CD4-positive, alpha-beta T cell treated with Interleukin-1 beta for 1 hour (primary cell): ENCODE measurements at regions not wholly inside any gene's neighbourhood (a gene's known extent, or its start where the extent isn't known, plus 50 kb on each side); places are given as distances from the start of the nearest gene placed in this dataset.
"Not testable (repeated sequence)": the region's sequence is repeated elsewhere in the genome, so short reads cannot be mapped to it uniquely, and the experiment has no call there.

Experiments
- DNase-seq, 2 donors: peaks; one replicate each; pipeline ENCODE4 v3.0.0-alpha.2; 2020 to 2022

DNA sequence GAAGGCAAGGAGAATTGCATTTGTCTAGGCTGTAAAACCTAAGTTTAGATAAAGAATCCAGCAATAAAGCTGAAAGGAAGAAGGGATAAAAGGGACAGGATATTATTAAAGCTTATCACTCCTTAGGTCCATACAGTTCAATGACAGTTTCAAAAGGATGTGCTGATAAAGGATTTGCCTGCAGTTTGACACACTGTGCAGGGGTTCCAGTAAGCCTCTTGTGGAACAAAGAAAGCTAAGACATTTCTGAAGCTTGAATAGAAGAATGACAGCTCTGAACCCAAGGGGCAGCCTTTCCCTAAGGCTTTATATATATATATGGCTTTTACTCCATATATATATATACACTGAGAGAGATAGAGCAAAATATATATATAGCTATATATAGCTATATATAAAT lies 276.8 kb upstream of the GRM3 start:
- DNase-seq, result no peak

DNA sequence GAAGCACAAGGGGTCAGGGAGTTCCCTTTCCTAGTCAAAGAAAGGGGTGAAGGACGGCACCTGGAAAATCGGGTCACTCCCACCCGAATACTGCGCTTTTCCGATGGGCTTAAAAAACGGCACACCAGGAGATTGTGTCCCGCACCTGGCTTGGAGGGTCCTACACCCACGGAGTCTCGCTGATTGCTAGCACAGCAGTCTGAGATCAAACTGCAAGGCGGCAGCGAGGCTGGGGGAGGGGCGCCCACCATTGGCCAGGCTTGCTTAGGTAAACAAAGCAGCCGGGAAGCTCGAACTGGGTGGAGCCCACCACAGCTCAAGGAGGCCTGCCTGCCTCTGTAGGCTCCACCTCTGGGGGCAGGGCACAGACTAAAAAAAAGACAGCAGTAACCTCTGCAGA lies 303.3 kb upstream of the GRM3 start:
- DNase-seq, result not testable (repeated sequence)

DNA sequence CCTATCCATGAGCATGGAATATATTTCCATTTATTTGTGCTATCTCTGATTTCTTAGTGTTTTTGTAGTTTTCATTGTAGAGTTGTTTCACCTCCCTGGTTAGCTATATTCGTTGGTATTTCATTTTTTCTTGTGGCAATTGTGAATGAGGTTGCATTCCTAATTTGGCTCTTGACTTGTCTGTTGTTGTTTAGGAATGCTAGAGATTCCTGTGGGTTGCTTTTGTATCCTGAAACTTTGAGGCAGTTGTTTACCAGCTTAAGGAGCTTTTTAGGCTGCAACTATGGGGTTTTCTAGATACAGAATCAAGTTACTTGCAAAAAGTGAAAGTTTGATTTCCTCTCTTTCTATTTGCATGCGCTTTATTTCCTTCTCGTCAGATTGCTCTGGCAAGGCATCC lies 304.7 kb upstream of the GRM3 start:
- DNase-seq, result no peak

DNA sequence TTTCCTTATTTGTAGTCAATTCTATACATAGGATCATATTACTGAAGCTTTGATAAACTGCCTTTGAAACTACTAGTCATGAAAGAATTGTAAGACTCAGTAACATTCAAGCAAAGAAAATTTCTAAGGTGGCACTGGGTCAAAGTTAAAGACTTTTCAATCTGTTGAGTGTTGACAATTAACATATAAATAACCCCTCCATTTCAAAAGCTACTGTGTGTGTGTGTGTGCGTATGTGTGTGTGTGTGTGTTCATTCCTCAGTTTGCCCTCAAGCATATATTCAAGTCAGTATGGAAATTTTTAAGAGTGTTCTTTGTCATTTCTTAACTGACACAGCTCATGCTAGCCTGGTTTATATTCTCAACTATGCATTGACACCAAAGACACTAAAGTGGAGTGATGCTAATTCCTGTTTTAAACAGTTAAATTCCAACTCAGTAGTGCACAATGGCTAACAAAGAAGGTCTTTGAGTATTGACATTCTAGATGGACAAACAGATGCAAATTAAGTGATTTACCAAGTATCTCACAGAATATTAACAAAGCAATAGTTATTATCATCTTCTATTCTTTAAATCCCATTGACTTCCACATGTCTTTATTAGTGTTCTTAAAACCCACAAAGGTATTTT lies 314.8 kb upstream of the GRM3 start:
- DNase-seq, result no peak

DNA sequence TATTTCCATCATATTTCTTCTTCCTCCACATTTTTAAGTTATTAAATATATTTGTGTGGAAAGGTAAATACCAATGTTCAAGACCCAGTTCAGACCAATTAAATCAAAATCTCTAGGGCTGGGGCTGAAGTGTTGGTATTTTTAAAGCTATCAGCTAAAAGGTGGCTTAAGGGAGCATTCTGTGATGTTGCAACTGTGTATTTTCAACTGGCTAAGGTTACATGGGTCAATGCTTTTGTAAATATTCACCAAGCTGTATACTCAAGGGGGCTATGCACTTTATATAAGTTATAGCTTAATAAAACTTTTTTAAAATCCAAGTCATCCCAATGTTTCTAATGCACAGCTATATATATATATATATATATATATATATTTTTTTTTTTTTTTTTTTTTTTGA lies 316.9 kb upstream of the GRM3 start:
- no peak for DNase-seq

DNA sequence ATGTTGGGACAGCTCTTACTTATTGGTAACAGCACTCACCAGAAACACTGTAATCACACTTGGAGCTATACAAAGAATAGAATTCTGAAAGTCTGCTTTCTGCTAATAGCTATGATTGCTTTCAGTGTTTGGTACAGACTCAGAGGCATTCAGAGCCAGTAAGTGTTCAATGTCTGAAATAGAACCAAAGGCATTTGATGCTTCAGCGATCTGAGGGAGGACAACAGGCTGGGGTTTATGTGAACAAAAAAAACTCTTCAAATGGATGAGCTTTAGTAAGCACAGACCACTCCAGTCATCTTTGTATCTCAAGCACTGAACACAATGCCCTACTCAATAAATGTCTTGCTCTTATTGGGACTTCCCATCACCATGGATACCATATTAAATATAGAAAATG lies 322.8 kb upstream of the GRM3 start:
- no peak for DNase-seq

DNA sequence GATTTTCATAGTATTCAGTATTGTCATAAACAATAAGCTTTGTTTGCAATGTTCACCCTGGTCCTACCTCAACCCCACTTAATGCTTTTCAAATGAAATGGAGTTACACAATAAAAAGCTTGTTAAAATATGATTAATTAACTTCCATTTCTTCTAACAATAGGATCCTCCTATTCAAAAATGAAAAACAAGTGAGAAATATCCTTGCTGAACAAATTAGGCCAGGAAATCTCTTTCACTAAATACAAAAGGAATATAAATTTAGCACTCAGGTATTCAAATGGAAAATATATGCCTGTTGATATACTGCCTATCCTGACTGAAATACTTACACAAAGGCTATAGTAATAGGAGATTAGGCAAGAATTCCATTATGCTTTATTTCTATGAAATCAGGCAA lies 323.4 kb upstream of the GRM3 start:
- DNase-seq, result no peak

DNA sequence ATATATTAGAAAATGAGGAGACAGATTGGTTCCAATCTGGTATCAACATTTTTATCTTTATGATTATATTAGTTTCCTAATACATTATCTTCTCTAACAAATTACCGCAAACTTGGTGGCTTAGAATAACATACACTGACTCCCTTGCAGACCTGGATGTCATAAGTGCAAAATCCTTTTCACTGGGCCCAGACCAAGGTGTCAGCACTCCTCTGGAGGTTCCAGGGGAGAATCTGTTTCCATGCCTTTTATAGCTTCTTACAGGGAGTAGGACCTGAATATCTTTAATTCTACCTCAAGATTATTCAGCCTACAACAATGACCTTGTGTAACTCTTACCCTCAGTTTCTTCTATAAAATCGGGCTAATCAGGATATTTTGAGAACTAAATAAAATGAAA lies 329.9 kb upstream of the GRM3 start:
- DNase-seq, result no peak

DNA sequence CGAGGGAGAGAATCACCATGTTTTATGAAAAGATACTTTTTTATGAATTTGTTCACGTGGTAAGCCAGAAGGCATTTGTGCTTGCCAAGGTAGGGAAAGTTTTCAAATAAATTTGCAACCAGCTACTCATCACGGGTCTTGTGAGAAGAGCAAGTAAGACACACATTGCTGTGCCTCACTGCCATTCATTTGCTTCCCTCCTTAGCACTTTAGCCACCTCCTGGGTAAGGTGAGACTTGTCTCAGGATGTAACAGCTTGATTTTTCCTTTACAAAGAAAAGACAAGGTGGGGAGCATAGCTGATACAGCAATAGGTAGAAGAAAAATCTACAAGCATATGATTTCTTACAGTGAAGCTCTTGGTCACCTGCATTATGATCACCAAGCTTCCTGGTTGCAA lies 342.4 kb upstream of the GRM3 start:
- DNase-seq, result no peak

DNA sequence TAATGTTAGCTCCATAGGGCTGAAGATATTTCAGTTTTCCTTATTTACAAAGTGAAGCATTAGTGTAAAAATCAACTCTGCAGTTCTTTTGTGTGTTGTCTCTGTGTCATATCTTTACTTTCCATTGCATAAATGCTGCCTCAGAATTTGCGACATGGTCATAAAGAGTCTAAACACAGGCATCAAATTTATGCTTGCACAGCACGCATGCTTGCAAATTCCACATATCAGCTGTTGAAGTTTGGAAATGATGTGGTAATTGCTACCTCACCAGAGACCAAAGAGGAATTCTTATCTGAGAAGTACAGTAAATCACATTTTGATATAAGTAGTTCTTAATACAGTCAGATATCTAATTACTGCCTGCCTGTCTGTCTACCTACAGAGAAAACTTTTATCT lies 348.2 kb upstream of the GRM3 start:
- no peak for DNase-seq

DNA sequence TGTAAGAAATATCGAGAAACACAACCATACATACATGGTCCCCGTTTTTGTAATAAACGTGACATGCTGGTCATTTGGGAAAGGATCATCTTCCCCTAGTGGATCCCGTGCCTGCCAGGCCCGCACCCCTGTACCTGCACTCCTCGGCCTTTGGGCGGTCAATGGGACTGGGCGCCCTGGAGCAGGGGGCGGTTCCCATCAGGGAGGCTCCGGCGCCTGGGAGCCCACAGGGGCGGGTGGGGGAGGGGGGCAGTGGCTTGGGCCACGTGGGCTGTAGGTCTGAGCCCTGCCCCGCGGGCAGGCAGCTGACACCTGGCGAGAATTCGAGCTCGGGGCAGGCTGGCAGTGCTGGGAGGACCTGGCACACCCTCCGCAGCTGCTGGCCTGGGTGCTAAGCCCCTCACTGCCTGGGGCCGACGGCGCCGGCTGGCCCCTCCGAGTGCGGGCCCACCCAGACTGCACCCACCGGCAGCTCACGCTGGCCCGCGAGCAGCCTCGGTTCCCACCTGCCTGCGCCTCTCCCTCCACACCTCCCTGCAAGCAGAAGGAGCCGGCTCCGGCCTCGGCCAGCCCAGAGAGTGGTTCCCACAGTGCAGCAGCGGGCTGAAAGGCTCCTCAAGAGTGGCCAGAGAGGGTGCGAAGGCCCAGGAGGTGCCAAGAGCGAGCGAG lies 361.6 kb upstream of the GRM3 start:
- no peak for DNase-seq

DNA sequence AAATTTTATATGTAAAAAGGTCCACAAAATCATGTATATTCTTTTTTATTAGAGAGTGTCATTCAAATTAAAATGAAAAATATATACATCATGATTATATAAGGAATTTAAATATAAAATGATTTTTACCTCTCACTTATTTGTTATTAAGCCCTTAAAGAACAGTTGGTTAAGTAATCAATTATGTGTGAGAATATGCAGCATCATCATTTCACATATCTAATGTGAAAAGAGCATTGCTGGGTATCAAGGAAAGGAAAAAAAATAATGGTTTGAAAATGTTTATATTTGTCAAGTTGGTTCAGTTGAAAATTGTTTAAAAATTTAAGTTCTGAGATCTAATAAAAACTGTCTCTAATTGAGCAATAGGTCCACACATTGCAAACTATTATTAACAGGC lies 363.6 kb upstream of the GRM3 start:
- no peak for DNase-seq

DNA sequence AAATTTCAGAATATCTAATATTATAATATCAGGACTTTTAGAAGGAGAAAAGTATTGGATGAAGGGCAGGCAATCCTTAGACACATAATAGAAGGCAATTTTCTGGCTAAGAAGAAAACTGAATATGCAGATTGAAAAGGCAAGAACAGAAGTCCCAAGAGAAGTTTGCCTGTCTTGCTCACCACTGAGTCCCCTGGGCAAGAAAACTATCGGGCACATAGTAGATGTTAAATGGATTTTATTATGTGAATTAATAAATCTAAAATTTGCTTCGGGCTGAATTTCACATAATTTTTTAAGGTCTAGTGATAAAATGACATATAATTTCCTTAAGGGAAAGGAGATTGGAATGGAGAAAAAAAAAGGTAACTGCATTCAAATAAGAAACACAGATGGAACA lies 380.9 kb upstream of the GRM3 start:
- DNase-seq, result no peak

DNA sequence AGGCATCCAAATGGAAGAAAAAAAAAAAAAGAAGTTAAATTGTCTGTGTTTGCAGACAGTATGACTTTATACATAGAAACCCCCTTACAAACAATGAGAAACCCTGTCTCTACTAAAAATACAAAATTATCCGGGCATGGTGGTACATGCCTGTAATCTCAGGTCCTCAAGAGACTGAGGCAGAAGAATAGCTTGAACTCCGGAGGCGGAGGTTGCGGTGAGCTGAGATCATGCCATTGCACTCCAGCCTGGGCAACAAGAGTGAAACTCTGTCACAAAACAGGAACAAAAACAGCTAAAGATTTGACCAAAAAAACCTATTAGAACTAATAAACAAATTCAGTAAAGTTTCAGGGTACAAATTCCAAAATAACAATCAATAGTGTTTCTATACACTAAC lies 385.8 kb upstream of the GRM3 start:
- DNase-seq, result no peak

DNA sequence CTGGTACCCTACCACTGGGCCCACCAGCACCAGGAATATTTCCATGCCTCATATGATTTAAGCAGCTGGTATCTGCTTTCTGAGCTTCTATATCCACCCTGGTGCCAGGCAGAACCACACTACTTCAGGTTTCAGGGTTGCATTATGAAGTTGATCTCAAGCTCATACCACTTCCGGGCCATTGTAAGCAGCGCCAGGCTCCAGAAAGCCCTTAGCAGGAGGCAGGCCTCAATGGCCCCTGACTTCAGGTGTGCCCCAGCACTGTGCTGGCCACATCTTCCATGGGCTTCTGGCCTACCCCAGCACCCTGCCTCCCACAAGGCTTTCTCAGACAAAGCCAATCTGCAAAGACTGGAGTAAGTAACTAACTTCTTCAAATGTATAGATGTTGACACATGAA lies 391.3 kb upstream of the GRM3 start:
- DNase-seq, result no peak

DNA sequence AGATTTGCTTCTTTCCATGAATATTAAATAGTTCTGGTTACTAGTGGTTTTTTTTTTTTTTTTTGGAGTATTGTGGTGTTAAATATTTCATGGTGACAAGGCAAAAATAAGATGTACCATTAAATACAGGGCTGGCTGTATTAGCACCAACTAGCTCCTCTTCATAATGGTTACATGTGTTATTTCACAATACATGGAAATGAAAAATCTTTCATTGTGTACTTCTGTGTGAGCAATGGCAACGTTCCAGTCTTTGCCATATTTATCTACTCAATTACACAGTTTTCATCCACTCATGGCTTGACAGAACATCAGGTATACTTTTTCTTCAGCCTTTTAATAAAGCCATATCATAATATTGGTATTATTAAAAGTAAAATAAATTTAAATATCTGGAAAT lies 394.7 kb upstream of the GRM3 start:
- no peak for DNase-seq

DNA sequence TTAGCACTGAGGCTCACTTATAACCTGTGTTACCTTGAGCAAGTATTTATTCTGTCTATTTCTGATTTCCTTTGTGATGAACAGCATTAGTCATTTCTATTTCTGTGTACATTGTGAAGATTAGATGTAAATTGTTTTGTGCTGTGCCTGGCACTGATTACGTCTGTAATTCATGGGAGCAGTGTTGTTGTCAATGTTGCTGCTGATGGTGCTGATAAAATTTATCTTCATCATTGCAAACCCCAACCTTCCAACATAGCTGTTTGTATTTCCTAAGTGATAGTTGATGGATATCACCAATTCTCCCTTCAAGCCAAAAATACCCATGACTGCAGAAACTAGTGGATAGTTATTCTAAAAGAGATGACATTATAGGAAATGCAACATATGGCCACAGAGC lies 400.5 kb upstream of the GRM3 start:
- DNase-seq, result no peak

DNA sequence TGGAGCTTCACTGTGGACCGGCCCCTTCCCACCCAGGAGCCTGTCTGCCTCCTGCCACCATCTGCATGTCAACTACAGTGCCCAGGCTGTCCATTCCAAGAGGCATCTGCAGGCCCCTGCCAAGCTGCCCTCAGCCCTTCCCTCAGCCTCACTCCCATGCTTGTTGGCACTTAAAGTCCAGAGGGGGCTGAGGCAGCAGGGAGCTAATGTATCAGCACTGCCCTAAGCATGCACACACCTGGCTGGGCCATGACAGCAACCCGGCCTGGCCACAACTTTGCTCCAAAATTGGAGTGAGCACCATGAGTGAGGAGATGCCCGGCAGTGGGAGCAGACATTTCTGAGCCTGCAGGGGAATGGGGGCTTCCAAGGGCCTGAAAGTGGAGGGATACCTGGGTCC lies 417.5 kb upstream of the GRM3 start:
- DNase-seq, result no peak

DNA sequence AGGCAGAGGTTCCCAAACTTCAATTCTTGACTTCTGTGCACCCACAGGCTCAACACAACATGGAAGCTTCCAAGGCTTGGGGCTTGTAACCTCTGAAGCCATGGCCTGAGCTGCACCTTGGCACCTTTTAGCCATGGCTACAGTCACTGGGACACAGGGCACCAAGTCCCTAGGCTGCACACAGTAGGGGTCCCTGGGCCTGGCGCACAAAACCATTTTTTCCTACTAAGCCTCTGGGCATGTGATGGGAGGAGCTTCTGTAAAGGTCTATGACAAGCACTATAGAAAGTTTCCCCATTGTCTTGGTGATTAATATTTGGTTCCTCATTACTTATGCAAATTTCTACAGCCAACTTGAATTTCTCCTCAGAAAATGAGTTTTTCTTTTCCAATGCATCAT lies 420.9 kb upstream of the GRM3 start:
- no peak for DNase-seq

DNA sequence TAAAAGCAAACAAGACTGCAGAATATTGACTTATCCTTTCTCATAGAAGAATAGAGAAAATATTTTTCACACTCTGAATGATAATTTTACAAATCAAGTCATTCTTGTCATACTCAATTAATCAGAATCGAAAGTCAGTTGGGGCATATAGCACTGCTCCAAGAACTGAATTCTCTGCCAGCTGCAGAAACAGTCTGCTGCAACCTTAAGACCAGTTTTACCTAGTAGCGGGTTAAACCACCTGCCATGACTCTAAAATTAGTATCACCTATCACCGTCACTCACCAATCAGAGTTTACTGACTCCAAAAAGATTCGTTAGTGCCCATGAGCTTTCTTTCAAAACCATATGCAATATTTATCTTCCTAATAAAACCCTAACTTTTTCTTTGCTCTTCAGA lies 429.0 kb upstream of the GRM3 start:
- no peak for DNase-seq

DNA sequence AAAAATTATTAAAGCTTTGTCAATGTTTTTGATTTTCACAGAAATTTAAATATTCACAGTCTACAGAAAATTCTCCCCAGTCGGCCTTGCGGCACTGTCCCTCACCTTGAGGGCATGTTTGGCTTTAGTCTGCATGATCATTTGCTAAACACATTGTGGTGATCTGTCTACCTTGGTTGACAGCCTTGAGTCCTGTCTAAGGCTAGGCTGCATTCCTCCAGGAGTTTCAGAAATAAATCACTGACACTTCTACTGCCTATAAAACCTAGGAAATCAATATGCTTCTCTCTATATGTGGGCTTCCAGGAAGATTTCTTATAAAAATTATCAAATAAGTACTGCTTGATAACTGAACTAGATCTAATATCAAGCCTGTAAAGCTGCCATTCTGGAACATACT lies 430.7 kb upstream of the GRM3 start:
- no peak for DNase-seq

DNA sequence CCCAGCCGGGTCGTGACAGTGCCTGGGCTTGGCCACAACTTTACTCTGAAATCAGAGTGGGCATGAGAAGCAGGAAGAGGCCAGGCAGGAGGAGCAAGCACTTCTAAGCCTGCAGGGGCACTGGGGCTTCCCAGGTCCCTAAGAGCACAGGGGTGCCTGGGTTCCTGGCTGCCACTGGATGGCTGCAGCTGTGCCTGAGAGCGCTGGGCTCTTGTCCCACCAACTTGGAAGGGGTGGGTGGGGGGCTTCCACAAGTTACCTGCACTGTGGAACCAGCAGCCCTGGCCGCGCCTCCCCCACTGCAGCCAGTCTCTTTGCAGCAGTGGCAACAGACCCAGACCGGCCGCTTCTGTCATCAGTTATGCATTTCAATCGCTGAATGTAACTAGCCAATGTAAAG lies 434.7 kb upstream of the GRM3 start:
- DNase-seq, result no peak

DNA sequence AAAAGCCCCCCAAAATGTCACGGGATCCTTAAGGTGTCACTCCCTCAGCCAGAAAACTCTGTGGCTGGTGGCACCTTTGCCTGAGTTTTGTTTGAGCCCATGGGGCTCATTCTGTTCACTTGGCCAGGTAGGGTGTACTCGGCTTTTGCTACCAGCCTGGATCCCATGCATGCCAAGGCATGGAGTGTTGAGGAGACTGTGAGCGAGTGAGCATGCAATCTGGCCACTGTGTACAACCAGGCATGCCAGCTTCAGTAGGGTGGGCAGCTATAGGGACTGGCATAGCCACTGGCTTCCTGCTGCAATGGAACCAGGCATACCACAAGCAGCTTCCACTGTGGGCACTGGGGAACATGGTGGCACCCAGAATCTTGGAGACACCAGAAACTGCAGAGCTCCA lies 436.0 kb upstream of the GRM3 start:
- DNase-seq, result no peak

DNA sequence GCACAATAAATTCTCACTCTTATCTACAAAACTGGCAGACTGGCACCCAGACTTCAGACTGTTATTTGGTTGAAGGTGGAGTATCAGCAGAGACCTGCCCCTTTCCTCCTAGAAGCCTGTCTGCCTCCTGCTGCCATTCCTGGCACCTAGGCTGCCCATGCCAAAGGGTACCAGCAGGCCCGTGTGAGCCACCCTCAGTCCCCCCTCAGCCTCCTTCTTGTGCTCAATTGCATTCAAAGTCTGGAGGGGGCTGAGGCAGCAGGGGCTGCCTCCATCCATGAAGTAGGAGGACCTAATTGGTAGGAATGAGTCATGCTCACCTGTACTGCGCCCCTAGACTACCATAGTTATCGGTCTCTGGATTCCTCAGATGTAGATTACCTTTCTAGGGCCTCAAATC lies 440.9 kb upstream of the GRM3 start:
- DNase-seq, result no peak

DNA sequence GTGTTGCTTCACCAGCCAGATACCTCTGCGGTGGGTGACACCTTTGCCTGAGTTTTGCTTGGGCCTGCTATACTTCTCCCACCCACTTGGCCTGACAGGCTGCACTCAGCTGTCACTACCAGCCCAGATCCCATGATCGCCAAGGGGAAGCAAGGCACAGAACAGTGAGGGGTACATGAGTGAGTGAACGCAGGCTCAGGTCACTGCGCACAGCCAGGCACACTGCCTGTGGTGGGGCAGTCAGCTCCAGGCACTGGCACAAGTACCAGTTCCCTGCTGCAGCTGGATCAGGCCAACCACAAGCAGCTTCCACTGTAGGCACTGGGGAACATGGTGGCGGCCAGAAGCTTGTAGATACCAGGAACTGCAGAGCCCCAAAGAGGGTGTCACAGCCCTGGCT lies 441.9 kb upstream of the GRM3 start:
- DNase-seq, result no peak
